Calu3 (cell line): ENCODE measurements at regions not wholly inside any gene's neighbourhood (a gene's known extent, or its start where the extent isn't known, plus 50 kb on each side); places are given as distances from the start of the nearest gene placed in this dataset.

Source experiments
- BruUV-seq: library from RNA; stranded (reverse); fragments of 400-500 nt; replicated peaks from 2 replicates; lab custom pipeline; 2021; lab: Mats Ljungman, UMichigan
- CTCF ChIA-PET: fragments of 300-600 bp; sonication (Branson Sonifier 250); formaldehyde crosslinking; loops from one replicate; lab custom pipeline; 2022; ENCODE audit warnings: antibody characterized with exemption; lab: Charles Lee
- DNase-seq: peaks from one replicate; pipeline ENCODE4 v3.0.0; 2022
- H3K27ac Mint-ChIP-seq: one replicate; pipeline ENCODE4 v1.8.0; 2022; ENCODE audit warnings: mixed read lengths; ENCODE audit not compliant: unreplicated experiment
- H3K27me3 Mint-ChIP-seq: one replicate; pipeline ENCODE4 v1.8.0; 2022; ENCODE audit warnings: mixed read lengths; ENCODE audit not compliant: unreplicated experiment
- H3K36me3 Mint-ChIP-seq: one replicate; pipeline ENCODE4 v1.8.0; 2022; ENCODE audit warnings: mild to moderate bottlenecking, moderate library complexity, mixed read lengths; ENCODE audit not compliant: insufficient read depth, unreplicated experiment
- H3K4me1 Mint-ChIP-seq: one replicate; pipeline ENCODE4 v1.8.0; 2022; ENCODE audit warnings: mild to moderate bottlenecking, low read depth, mixed read lengths; ENCODE audit not compliant: unreplicated experiment
- H3K4me3 Mint-ChIP-seq: one replicate; pipeline ENCODE4 v1.8.0; 2022; ENCODE audit warnings: mild to moderate bottlenecking, low read depth, moderate library complexity, mixed read lengths; ENCODE audit not compliant: unreplicated experiment
- H3K9me3 Mint-ChIP-seq: one replicate; pipeline ENCODE4 v1.8.0; 2022; ENCODE audit warnings: low read depth, mixed read lengths; ENCODE audit not compliant: unreplicated experiment
- intact Hi-C: fragments of 100-400 bp; cut with micrococcal nuclease; formaldehyde crosslinking; loops from one replicate; pipeline ENCODE4 v1.10.0; 2022; ENCODE audit not compliant: unreplicated experiment
- TF ChIP-seq, protein P1 (sequence below): fragments of 200-600 bp; IDR thresholded peaks from one replicate; pipeline ENCODE4 v1.8.0; 2022; ENCODE audit warnings: antibody characterized with exemption; ENCODE audit not compliant: unreplicated experiment

DNA sequence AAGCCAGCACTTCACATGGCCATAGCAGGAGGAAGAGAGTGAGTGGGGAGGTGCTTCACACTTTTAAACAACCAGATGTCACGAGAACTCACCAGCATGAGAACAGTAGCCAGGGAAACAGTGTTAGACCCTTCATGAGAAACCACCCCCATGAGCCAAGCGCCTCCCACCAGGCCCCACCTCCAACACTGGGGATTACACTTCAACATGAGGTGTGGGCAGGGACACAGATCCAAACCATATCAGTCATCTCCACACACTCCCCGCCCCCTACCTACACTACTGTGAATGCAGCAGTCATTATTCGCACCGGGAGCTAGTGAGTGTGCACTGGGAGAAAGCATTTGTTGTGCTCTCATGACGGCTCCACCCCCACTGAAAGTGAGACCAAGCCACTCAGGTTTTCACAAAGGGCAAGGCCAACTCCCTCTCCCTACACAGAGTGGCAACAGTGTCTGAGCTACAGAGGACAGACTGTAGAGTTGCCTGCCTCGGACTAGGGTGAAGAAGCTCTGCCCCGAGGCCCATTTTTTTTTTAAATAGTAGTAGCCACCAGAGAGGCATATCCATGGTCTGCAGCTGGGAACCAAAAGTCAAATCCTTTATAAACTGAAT is 125.6 kb downstream of the BARHL2 start:
- no peak overlapping the region for H3K27ac Mint-ChIP-seq
- CTCF ChIA-PET, result no interaction called here
- DNase-seq, result no peak
- H3K4me3 Mint-ChIP-seq, result no peak overlapping the region
- TF ChIP-seq, protein P1, sequence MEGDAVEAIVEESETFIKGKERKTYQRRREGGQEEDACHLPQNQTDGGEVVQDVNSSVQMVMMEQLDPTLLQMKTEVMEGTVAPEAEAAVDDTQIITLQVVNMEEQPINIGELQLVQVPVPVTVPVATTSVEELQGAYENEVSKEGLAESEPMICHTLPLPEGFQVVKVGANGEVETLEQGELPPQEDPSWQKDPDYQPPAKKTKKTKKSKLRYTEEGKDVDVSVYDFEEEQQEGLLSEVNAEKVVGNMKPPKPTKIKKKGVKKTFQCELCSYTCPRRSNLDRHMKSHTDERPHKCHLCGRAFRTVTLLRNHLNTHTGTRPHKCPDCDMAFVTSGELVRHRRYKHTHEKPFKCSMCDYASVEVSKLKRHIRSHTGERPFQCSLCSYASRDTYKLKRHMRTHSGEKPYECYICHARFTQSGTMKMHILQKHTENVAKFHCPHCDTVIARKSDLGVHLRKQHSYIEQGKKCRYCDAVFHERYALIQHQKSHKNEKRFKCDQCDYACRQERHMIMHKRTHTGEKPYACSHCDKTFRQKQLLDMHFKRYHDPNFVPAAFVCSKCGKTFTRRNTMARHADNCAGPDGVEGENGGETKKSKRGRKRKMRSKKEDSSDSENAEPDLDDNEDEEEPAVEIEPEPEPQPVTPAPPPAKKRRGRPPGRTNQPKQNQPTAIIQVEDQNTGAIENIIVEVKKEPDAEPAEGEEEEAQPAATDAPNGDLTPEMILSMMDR, result no peak
- H3K36me3 Mint-ChIP-seq, result no peaks in the 10 kb centered on the region
- intact Hi-C loops, result no loop called here
- H3K27me3 Mint-ChIP-seq, result peaks cover 19% of the 10 kb centered on the region
- H3K9me3 Mint-ChIP-seq, result peaks cover 8% of the 10 kb centered on the region
- no TSS peak for BruUV-seq
- no peaks in the 10 kb centered on the region for H3K4me1 Mint-ChIP-seq

DNA sequence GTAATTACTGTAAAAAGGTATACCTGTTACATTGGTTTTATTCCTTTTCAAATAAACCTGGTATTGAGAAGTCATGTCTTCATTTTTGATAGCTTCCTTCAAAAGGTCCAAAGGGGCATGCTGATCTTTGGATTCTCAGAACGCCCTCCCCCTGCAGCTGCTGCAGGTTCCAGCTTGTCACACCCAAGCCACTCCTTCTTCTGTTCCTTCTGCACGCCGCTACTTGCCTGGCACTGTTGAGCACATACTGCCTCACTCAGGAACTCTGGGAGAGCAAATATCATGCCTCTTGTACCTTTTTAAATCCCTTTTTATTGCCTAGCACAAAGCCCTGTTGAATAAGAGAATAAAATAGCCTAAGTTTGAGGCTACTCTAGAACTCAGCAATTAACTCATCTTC is 136.9 kb downstream of the BARHL2 start:
- TF ChIP-seq, protein P1, result no peak
- peaks cover 39% of the 10 kb centered on the region for H3K27me3 Mint-ChIP-seq
- H3K9me3 Mint-ChIP-seq, result peaks cover 3% of the 10 kb centered on the region
- no peak for DNase-seq
- H3K36me3 Mint-ChIP-seq, result no peaks in the 10 kb centered on the region
- intact Hi-C loops, result no loop called here
- CTCF ChIA-PET, result no interaction called here
- H3K27ac Mint-ChIP-seq, result no peak overlapping the region
- H3K4me3 Mint-ChIP-seq, result no peak overlapping the region
- BruUV-seq, result no TSS peak
- H3K4me1 Mint-ChIP-seq, result no peaks in the 10 kb centered on the region

DNA sequence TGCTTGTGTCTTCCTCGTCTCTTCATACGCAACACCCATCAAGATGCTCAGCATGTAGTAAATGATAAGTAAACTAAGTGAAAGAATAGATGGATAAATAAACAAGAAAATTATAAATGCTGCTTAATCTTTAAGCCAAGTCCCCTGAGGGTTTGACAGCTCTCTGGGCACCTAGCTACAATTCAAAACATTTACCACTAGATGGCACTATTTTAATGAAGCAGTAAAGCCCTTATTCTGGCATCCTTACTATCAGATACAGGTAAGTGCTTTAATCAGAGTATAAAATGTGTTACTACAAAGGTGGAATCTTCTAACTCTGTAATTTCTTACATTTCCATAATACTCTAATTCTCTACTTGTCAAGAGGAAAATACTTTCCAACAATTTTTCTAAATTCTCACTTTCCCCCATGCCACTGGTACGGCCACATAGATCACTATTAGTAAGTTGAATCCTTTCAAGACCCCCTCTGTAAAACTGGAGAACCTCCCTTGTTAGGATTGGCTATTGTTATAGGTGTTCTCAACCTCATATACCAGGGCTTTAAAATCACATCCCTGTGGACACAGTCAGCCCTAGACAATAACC is 137.8 kb downstream of the BARHL2 start:
- H3K4me1 Mint-ChIP-seq, result no peaks in the 10 kb centered on the region

DNA sequence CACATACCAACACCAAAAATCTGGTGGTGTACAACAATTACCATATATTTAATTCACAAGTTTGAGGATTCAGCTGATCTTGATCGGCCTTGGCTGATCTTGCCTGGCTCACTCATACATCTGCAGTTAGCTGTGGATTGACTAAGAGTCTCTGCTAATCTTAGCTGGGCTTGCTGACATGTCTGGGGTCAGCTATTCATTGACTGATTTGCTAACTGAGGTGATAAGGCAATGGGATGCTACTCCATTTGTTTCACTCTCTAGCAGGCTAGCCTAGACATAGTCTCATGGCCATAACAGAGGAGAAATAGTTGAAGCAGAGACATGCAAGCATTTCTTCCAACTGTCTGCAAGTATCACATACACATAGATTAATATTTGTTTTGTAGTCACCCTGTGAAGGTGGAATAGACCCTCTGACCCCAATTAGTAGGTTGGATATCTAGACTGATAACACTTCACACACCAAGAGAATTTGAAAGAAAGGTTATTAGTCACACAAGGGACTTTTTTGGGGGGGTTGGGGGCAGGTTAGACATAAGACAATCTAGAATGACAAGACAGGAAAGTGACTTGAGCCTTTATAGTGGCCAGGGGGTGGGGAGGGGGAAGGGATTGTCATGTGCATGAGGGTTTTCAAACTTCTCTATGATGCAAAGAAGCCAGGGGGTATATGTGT is 142.3 kb downstream of the BARHL2 start:
- TF ChIP-seq, protein P1, result no peak
- CTCF ChIA-PET, result no interaction called here
- H3K27ac Mint-ChIP-seq, result no peak overlapping the region
- H3K9me3 Mint-ChIP-seq, result peaks cover 3% of the 10 kb centered on the region
- no peak overlapping the region for H3K4me3 Mint-ChIP-seq
- no peaks in the 10 kb centered on the region for H3K4me1 Mint-ChIP-seq
- peaks cover 25% of the 10 kb centered on the region for H3K27me3 Mint-ChIP-seq
- intact Hi-C loops, result loop anchor here (10.0 kb wide), 1 partner anchor 440 kb away; no protein-coding TSS in a partner anchor
- BruUV-seq, result no TSS peak
- H3K36me3 Mint-ChIP-seq, result no peaks in the 10 kb centered on the region
- no peak for DNase-seq

More for the DNA sequence above, 137.8 kb downstream of the BARHL2 start:
- H3K27me3 Mint-ChIP-seq, result peaks cover 30% of the 10 kb centered on the region
- TF ChIP-seq, protein P1, result peak; percentile 35
- H3K36me3 Mint-ChIP-seq, result no peaks in the 10 kb centered on the region
- CTCF ChIA-PET, result interaction anchor here (0.7 to 1.3 kb wide), 9 partner anchors 19 to 699 kb away, joined by 3 to 8 read pairs (median 3); no protein-coding TSS in a partner anchor
- no TSS peak for BruUV-seq
- no peak for DNase-seq
- H3K27ac Mint-ChIP-seq, result no peak overlapping the region
- H3K9me3 Mint-ChIP-seq, result peaks cover 3% of the 10 kb centered on the region
- no peak overlapping the region for H3K4me3 Mint-ChIP-seq
- intact Hi-C loops, result loop anchor here (2.0 to 10.0 kb wide), 3 partner anchors 385 to 699 kb away; no protein-coding TSS in a partner anchor
